H1 (cell line): ENCODE measurements at regions not wholly inside any gene's neighbourhood (a gene's known extent, or its start where the extent isn't known, plus 50 kb on each side); places are given as distances from the start of the nearest gene placed in this dataset.

Experiments used
- ASH2L ChIP-seq: fragments of 200-600, 300-600 bp; sonication (generic); IDR thresholded peaks from one replicate; pipeline ENCODE4 v1.7.1; 2017; ENCODE audit warnings: low read length
- BACH1 ChIP-seq: IDR thresholded peaks from 2 replicates; pipeline ENCODE4 v1.6.1; 2012; ENCODE audit warnings: low read length, improper control_type of control experiment
- CBX8 ChIP-seq: fragments of 300-800, 300-1000 bp; sonication (generic); IDR thresholded peaks from 2 replicates; pipeline ENCODE4 v1.7.1; 2016; ENCODE audit warnings: low read depth, low read length, borderline replicate concordance
- CHD7 ChIP-seq: fragments of 300-600 bp; sonication (generic); IDR thresholded peaks from 2 replicates; pipeline ENCODE4 v1.7.1; 2012; ENCODE audit warnings: low read length, moderate library complexity, mild to moderate bottlenecking, inconsistent platforms; ENCODE audit not compliant: insufficient replicate concordance
- CTBP2 ChIP-seq: IDR thresholded peaks from 2 replicates; pipeline ENCODE4 v1.7.0; 2011; ENCODE audit warnings: borderline replicate concordance, mild to moderate bottlenecking, moderate library complexity, mixed read lengths, low read length; ENCODE audit not compliant: insufficient read depth, insufficient read length
- EGR1 ChIP-seq: IDR thresholded peaks from 2 replicates; pipeline ENCODE4 v1.6.1; 2011; ENCODE audit warnings: low read depth, low read length, borderline replicate concordance
- POLR2A ChIP-seq, 2 experiments: IDR thresholded peaks; 1 replicate in 1 of 2; 2 replicates in 1 of 2; pipeline ENCODE4 v1.6.1; 2011; ENCODE audit warnings: low read depth in 2 of 2, low read length in 2 of 2, mild to moderate bottlenecking in 2 of 2; ENCODE audit errors: control extremely low read depth in 1 of 2
- SIN3A ChIP-seq, 2 experiments: IDR thresholded peaks in 1 of 2; conservative IDR thresholded peaks in 1 of 2; 2 replicates each; pipeline ENCODE4 v1.6.1; 2011 to 2012; ENCODE audit warnings: low read length in 2 of 2, improper control_type of control experiment in 1 of 2, low read depth in 1 of 2, mild to moderate bottlenecking in 1 of 2
- SRF ChIP-seq: IDR thresholded peaks from 2 replicates; pipeline ENCODE4 v1.6.1; 2011; ENCODE audit warnings: mild to moderate bottlenecking, low read depth, low read length, moderate library complexity
- TF ChIP-seq, protein P1 (sequence below): IDR thresholded peaks from 2 replicates; pipeline ENCODE4 v1.6.1; 2012; ENCODE audit warnings: inconsistent platforms

GRCh38 chr6:140382355-140382754 lies 1007.9 kb upstream of the CITED2 start (continued):
- no peak for TF ChIP-seq CHD7
- TF ChIP-seq EGR1, result no peak
- TF ChIP-seq BACH1, result no peak
- no peak for TF ChIP-seq ASH2L
- TF ChIP-seq, protein P1, sequence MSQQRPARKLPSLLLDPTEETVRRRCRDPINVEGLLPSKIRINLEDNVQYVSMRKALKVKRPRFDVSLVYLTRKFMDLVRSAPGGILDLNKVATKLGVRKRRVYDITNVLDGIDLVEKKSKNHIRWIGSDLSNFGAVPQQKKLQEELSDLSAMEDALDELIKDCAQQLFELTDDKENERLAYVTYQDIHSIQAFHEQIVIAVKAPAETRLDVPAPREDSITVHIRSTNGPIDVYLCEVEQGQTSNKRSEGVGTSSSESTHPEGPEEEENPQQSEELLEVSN, result no peak
- no peak for TF ChIP-seq SRF
- no peak for TF ChIP-seq SIN3A (conservative IDR thresholded peaks at IDR 0.05 in 1 of 2, IDR thresholded peaks at IDR 0.05 in 1 of 2; ENCODE audit: low read depth in 1 of 2, low read length in 2 of 2)
- no peak for TF ChIP-seq POLR2A (IDR thresholded peaks at IDR 0.05; ENCODE audit: control extremely low read depth in 1 of 2, low read depth in 2 of 2, low read length in 2 of 2)
- TF ChIP-seq CTBP2, result no peak
- TF ChIP-seq CBX8, result no peak
